ENCODE measurements at regions not wholly inside any gene's neighbourhood (a gene's known extent, or its start where the extent isn't known, plus 50 kb on each side); places are given as distances from the start of the nearest gene placed in this dataset.

GRCh38 chr5:6086871-6087270 lies 291.5 kb downstream of the MED10 start:
- TF ChIP-seq CTCF (IDR thresholded peaks at IDR 0.05; ENCODE audit: unreplicated experiment), result no peak
- no peaks in the 10 kb centered on the region for H3K36me3 Mint-ChIP-seq
- peaks cover 5% of the 10 kb centered on the region for H3K27me3 Mint-ChIP-seq (ENCODE audit: low read depth)
- no peak overlapping the region for H3K4me3 Mint-ChIP-seq
- no peak overlapping the region for H3K27ac Mint-ChIP-seq
- H3K9me3 Mint-ChIP-seq, result peaks cover 4% of the 10 kb centered on the region
- no peak for DNase-seq (ENCODE audit: low spot score in 2 of 2, unreplicated experiment in 2 of 2)
- no peaks in the 10 kb centered on the region for H3K4me1 Mint-ChIP-seq

- H3K4me1 Mint-ChIP-seq, result no peaks in the 10 kb centered on the region
- H3K9me3 Mint-ChIP-seq, result peaks cover 4% of the 10 kb centered on the region
- H3K27ac Mint-ChIP-seq, result no peak overlapping the region
- no peak overlapping the region for H3K4me3 Mint-ChIP-seq
- DNase-seq (ENCODE audit: low spot score in 2 of 2, unreplicated experiment in 2 of 2), result no peak
- peaks cover 6% of the 10 kb centered on the region for H3K27me3 Mint-ChIP-seq (ENCODE audit: low read depth)
- no peak for TF ChIP-seq CTCF (IDR thresholded peaks at IDR 0.05; ENCODE audit: unreplicated experiment)
- H3K36me3 Mint-ChIP-seq, result no peaks in the 10 kb centered on the region
Observed at GRCh38 chr5:6085341-6085860, 292.9 kb downstream of the MED10 start.

GRCh38 chr5:6084836-6085235 lies 293.5 kb downstream of the MED10 start:
- Mint-ChIP-seq H3K4me1 (no peaks in the 10 kb centered on the region), H3K36me3 (no peaks in the 10 kb centered on the region), H3K4me3 (no peak overlapping the region), H3K9me3 (peaks cover 4% of the 10 kb centered on the region), H3K27me3 (ENCODE audit: low read depth) (peaks cover 8% of the 10 kb centered on the region), H3K27ac (no peak overlapping the region)
- no peak for DNase-seq (ENCODE audit: low spot score in 2 of 2, unreplicated experiment in 2 of 2)
- no peak for TF ChIP-seq CTCF (IDR thresholded peaks at IDR 0.05; ENCODE audit: unreplicated experiment)

GRCh38 chr5:6084376-6084775 lies 294.0 kb downstream of the MED10 start:
- H3K9me3 Mint-ChIP-seq, result peaks cover 4% of the 10 kb centered on the region
- H3K27ac Mint-ChIP-seq, result no peak overlapping the region
- H3K27me3 Mint-ChIP-seq (ENCODE audit: low read depth), result peaks cover 10% of the 10 kb centered on the region
- no peak overlapping the region for H3K4me3 Mint-ChIP-seq
- H3K36me3 Mint-ChIP-seq, result no peaks in the 10 kb centered on the region
- DNase-seq (ENCODE audit: low spot score in 2 of 2, unreplicated experiment in 2 of 2), result no peak
- no peaks in the 10 kb centered on the region for H3K4me1 Mint-ChIP-seq
- TF ChIP-seq CTCF (IDR thresholded peaks at IDR 0.05; ENCODE audit: unreplicated experiment), result no peak

GRCh38 chr5:6083311-6083978 lies 294.9 kb downstream of the MED10 start:
- no peak overlapping the region for H3K4me3 Mint-ChIP-seq
- H3K36me3 Mint-ChIP-seq, result no peaks in the 10 kb centered on the region
- no peak overlapping the region for H3K27ac Mint-ChIP-seq
- H3K9me3 Mint-ChIP-seq, result no peaks in the 10 kb centered on the region
- H3K4me1 Mint-ChIP-seq, result no peaks in the 10 kb centered on the region
- peaks cover 11% of the 10 kb centered on the region for H3K27me3 Mint-ChIP-seq (ENCODE audit: low read depth)
- no peak for DNase-seq (ENCODE audit: low spot score in 2 of 2, unreplicated experiment in 2 of 2)
- no peak for TF ChIP-seq CTCF (IDR thresholded peaks at IDR 0.05; ENCODE audit: unreplicated experiment)

All from mesothelial cell of epicardium (in vitro differentiated cells).